Endothelial cell (in vitro differentiated cells): ENCODE measurements at regions not wholly inside any gene's neighbourhood (a gene's known extent, or its start where the extent isn't known, plus 50 kb on each side); places are given as distances from the start of the nearest gene placed in this dataset.
"Not testable (repeated sequence)": the region's sequence is repeated elsewhere in the genome, so short reads cannot be mapped to it uniquely, and the experiment has no call there.

Experiments used
- DNase-seq: peaks from one replicate; pipeline ENCODE4 v3.0.0; 2021; ENCODE audit warnings: low spot score
- H3K27ac Mint-ChIP-seq: one replicate; pipeline ENCODE4 v1.8.0; 2021; ENCODE audit warnings: mixed read lengths, inconsistent platforms; ENCODE audit not compliant: unreplicated experiment
- H3K27me3 Mint-ChIP-seq: one replicate; pipeline ENCODE4 v1.8.0; 2021; ENCODE audit warnings: mild to moderate bottlenecking, moderate library complexity, mixed read lengths, inconsistent platforms; ENCODE audit not compliant: unreplicated experiment
- H3K36me3 Mint-ChIP-seq: one replicate; pipeline ENCODE4 v1.8.0; 2021; ENCODE audit warnings: mild to moderate bottlenecking, low read depth, mixed read lengths, inconsistent platforms; ENCODE audit not compliant: unreplicated experiment
- H3K4me1 Mint-ChIP-seq: one replicate; pipeline ENCODE4 v1.8.0; 2021; ENCODE audit warnings: mild to moderate bottlenecking, mixed read lengths, inconsistent platforms; ENCODE audit not compliant: unreplicated experiment
- H3K4me3 Mint-ChIP-seq: one replicate; pipeline ENCODE4 v1.8.0; 2021; ENCODE audit warnings: mild to moderate bottlenecking, mixed read lengths, inconsistent platforms; ENCODE audit not compliant: unreplicated experiment
- H3K9me3 Mint-ChIP-seq: one replicate; pipeline ENCODE4 v1.8.0; 2021; ENCODE audit warnings: mixed read lengths, inconsistent platforms; ENCODE audit not compliant: unreplicated experiment
- CTCF ChIP-seq: fragments of 200-600 bp; sonication (generic); IDR thresholded peaks from one replicate; pipeline ENCODE4 v1.5.0; 2021; ENCODE audit warnings: antibody characterized with exemption; ENCODE audit not compliant: unreplicated experiment

GRCh38 chr3:181930105-181930504 is 218.4 kb downstream of the SOX2 start:
- TF ChIP-seq CTCF = no peak
- H3K27ac Mint-ChIP-seq = no peak overlapping the region
- peaks cover 9% of the 10 kb centered on the region for H3K4me1 Mint-ChIP-seq
- no peaks in the 10 kb centered on the region for H3K9me3 Mint-ChIP-seq
- H3K27me3 Mint-ChIP-seq = no peaks in the 10 kb centered on the region
- H3K4me3 Mint-ChIP-seq = no peak overlapping the region
- H3K36me3 Mint-ChIP-seq = peaks cover 4% of the 10 kb centered on the region
- DNase-seq = no peak

DNA sequence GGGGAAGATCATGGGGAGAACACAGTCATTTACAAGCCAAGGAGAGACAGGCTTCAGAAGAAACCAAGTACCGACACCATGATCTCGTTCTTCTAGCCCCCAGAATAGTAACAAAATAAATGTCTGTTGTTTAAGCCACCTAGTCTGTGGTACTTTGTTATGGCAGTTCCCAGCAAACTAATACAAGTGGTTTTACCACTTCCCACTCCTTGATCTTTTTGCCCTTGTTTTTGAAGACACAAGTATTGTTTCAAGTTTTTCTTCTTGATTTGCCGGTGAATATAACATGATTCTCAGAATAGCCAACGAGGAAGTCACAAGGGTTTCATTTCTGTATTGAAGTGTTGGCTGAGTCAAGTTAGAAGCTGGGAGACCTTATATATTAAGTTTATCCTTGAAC is 220.3 kb downstream of the SOX2 start:
- no peak for DNase-seq
- H3K4me1 Mint-ChIP-seq = peaks cover 9% of the 10 kb centered on the region
- no peak overlapping the region for H3K4me3 Mint-ChIP-seq
- H3K27ac Mint-ChIP-seq = no peak overlapping the region
- no peaks in the 10 kb centered on the region for H3K9me3 Mint-ChIP-seq
- no peaks in the 10 kb centered on the region for H3K27me3 Mint-ChIP-seq
- no peak for TF ChIP-seq CTCF
- H3K36me3 Mint-ChIP-seq = peaks cover under 1% of the 10 kb centered on the region

GRCh38 chr3:181933052-181933618 is 221.4 kb downstream of the SOX2 start:
- no peak for DNase-seq
- no peak for TF ChIP-seq CTCF
- Mint-ChIP-seq H3K27ac (no peak overlapping the region), H3K9me3 (no peaks in the 10 kb centered on the region), H3K4me3 (no peak overlapping the region), H3K4me1 (peaks cover 9% of the 10 kb centered on the region), H3K27me3 (no peaks in the 10 kb centered on the region), H3K36me3 (no peaks in the 10 kb centered on the region)

DNA sequence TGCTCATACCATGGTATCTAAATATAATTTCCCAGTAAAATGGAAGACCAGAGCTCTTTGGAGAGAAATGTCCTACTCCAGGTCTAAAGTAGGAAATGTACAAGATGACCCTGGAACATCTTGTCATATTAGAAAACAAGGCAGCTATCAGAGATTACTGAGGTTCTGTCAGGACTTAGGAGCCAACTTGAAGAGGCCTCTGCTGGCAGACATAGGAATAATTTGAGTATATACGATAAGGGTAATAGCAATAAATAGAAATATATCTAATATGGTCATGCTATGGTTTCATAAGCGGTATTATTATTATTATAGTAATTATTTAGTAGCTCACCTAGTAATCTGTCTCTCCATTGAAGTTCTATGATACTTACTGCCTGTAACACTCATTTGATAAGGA is 224.2 kb downstream of the SOX2 start:
- no peak for DNase-seq
- Mint-ChIP-seq H3K36me3 (no peaks in the 10 kb centered on the region), H3K4me3 (no peak overlapping the region)

GRCh38 chr3:181936774-181937173 is 225.0 kb downstream of the SOX2 start:
- H3K36me3 Mint-ChIP-seq = no peaks in the 10 kb centered on the region
- no peak for DNase-seq
- H3K27me3 Mint-ChIP-seq = no peaks in the 10 kb centered on the region
- no peak overlapping the region for H3K4me3 Mint-ChIP-seq
- no peak for TF ChIP-seq CTCF
- peaks cover 22% of the 10 kb centered on the region for H3K4me1 Mint-ChIP-seq
- H3K27ac Mint-ChIP-seq = no peak overlapping the region
- no peaks in the 10 kb centered on the region for H3K9me3 Mint-ChIP-seq

More for the DNA sequence above, 224.2 kb downstream of the SOX2 start:
- H3K27ac Mint-ChIP-seq = no peak overlapping the region
- H3K4me1 Mint-ChIP-seq = peaks cover 15% of the 10 kb centered on the region
- no peak for TF ChIP-seq CTCF
- no peaks in the 10 kb centered on the region for H3K9me3 Mint-ChIP-seq
- H3K27me3 Mint-ChIP-seq = no peaks in the 10 kb centered on the region

- H3K36me3 Mint-ChIP-seq, H3K9me3 Mint-ChIP-seq, H3K27ac Mint-ChIP-seq, DNase-seq, H3K4me3 Mint-ChIP-seq, H3K27me3 Mint-ChIP-seq: not testable (repeated sequence)
- H3K4me1 Mint-ChIP-seq = peaks cover 30% of the 10 kb centered on the region
These were observed 226.9 kb downstream of the SOX2 start for GRCh38 chr3:181938580-181938979.
